Stimulated activated CD4-positive, alpha-beta T cell treated with anti-CD3 and anti-CD28 coated beads, Interleukin-2, amount 100 ng/mL, for 4 hours (primary cell): ENCODE measurements at regions not wholly inside any gene's neighbourhood (a gene's known extent, or its start where the extent isn't known, plus 50 kb on each side); places are given as distances from the start of the nearest gene placed in this dataset.
"Not testable (repeated sequence)": the region's sequence is repeated elsewhere in the genome, so short reads cannot be mapped to it uniquely, and the experiment has no call there.

Experiments used
- DNase-seq: peaks from one replicate; pipeline ENCODE4 v3.0.0-alpha.2; 2020; ENCODE audit warnings: low read depth

GRCh38 chr3:178352326-178353005, 183.8 kb upstream of the KCNMB2 start:
- DNase-seq = no peak

GRCh38 chr3:178353006-178353694, 183.1 kb upstream of the KCNMB2 start:
- DNase-seq = no peak

GRCh38 chr3:178359728-178360127, 176.5 kb upstream of the KCNMB2 start:
- no peak for DNase-seq

- not testable (repeated sequence) for DNase-seq
Observed at GRCh38 chr3:178363048-178363447, 173.2 kb upstream of the KCNMB2 start.

GRCh38 chr3:178367817-178368617, 168.2 kb upstream of the KCNMB2 start:
- DNase-seq = no peak

- DNase-seq = no peak
Observed at GRCh38 chr3:178369006-178369405, 167.2 kb upstream of the KCNMB2 start.

GRCh38 chr3:178369811-178370210, 166.4 kb upstream of the KCNMB2 start:
- no peak for DNase-seq

- DNase-seq = no peak
Observed at GRCh38 chr3:178370387-178370786, 165.8 kb upstream of the KCNMB2 start.

- no peak for DNase-seq
Observed at GRCh38 chr3:178381555-178381954, 154.7 kb upstream of the KCNMB2 start.

GRCh38 chr3:178381971-178382448, 154.2 kb upstream of the KCNMB2 start:
- DNase-seq = no peak

GRCh38 chr3:178382449-178383061, 153.7 kb upstream of the KCNMB2 start:
- DNase-seq = no peak

GRCh38 chr3:178384321-178385230, 151.7 kb upstream of the KCNMB2 start:
- DNase-seq = no peak

GRCh38 chr3:178385280-178385952, 150.8 kb upstream of the KCNMB2 start:
- no peak for DNase-seq

- DNase-seq = no peak
Observed at GRCh38 chr3:178386401-178386800, 149.8 kb upstream of the KCNMB2 start.

GRCh38 chr3:178386880-178387279, 149.4 kb upstream of the KCNMB2 start:
- DNase-seq = no peak

- DNase-seq = no peak
Observed at GRCh38 chr3:178388473-178388872, 147.8 kb upstream of the KCNMB2 start.

- DNase-seq = no peak
Observed at GRCh38 chr3:178389258-178389657, 147.0 kb upstream of the KCNMB2 start.

GRCh38 chr3:178392511-178392926, 143.7 kb upstream of the KCNMB2 start:
- no peak for DNase-seq

- no peak for DNase-seq
Observed at GRCh38 chr3:178393146-178393545, 143.1 kb upstream of the KCNMB2 start.

- DNase-seq = no peak
Observed at GRCh38 chr3:178393824-178394223, 142.4 kb upstream of the KCNMB2 start.

GRCh38 chr3:178396318-178396717, 139.9 kb upstream of the KCNMB2 start:
- DNase-seq = no peak
